ENCODE measurements at regions not wholly inside any gene's neighbourhood (a gene's known extent, or its start where the extent isn't known, plus 50 kb on each side); places are given as distances from the start of the nearest gene placed in this dataset.
A peak's percentile ranks its signal among the peaks of the same experiment; 100 is the strongest.

- H3K4me3 ChIP-seq: no peak overlapping the region
- TF ChIP-seq, protein P1, sequence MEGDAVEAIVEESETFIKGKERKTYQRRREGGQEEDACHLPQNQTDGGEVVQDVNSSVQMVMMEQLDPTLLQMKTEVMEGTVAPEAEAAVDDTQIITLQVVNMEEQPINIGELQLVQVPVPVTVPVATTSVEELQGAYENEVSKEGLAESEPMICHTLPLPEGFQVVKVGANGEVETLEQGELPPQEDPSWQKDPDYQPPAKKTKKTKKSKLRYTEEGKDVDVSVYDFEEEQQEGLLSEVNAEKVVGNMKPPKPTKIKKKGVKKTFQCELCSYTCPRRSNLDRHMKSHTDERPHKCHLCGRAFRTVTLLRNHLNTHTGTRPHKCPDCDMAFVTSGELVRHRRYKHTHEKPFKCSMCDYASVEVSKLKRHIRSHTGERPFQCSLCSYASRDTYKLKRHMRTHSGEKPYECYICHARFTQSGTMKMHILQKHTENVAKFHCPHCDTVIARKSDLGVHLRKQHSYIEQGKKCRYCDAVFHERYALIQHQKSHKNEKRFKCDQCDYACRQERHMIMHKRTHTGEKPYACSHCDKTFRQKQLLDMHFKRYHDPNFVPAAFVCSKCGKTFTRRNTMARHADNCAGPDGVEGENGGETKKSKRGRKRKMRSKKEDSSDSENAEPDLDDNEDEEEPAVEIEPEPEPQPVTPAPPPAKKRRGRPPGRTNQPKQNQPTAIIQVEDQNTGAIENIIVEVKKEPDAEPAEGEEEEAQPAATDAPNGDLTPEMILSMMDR (IDR thresholded peaks at IDR 0.05; ENCODE audit: low read depth, low read length): no peak
- H3K36me3 ChIP-seq: no peaks in the 10 kb centered on the region
- no peak overlapping the region for H3K27ac ChIP-seq
- no peaks in the 10 kb centered on the region for H3K4me1 ChIP-seq (ENCODE audit: low read depth)
- DNase-seq (ENCODE audit: low read depth in 1 of 2, low spot score in 1 of 2): peak in 1 of 2 donors; percentile 16
- H3K9me3 ChIP-seq (ENCODE audit: low read depth): no peaks in the 10 kb centered on the region
- no peaks in the 10 kb centered on the region for H3K27me3 ChIP-seq
Measured at GRCh38 chr9:76557674-76558225, 98.8 kb downstream of the GCNT1 start.

DNA sequence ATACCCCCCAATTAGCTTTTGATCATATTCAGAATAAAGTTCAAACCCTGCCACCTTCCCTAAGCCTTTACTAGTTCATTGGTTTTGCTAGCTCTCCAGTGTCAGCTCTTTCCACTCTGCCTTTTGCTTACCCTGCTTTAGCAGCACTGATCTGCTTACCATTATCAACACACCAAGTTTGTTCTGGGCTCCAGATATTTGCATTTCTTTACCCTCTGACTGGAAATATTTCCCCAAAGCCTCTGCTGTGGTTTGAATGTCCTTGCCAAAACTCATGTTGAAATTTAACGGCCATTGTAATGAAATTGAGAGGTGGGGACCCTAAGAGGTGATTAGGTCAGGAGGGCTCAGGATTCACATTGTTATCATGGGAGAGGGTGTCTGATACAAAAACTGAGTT is 99.5 kb downstream of the GCNT1 start:
- DNase-seq (ENCODE audit: low read depth in 1 of 2, low spot score in 1 of 2): peak in 1 of 2 donors; percentile 53
- H3K27ac ChIP-seq: no peak overlapping the region
- no peaks in the 10 kb centered on the region for H3K27me3 ChIP-seq
- TF ChIP-seq, protein P1 (IDR thresholded peaks at IDR 0.05; ENCODE audit: low read depth, low read length): no peak
- H3K9me3 ChIP-seq (ENCODE audit: low read depth): no peaks in the 10 kb centered on the region
- no peaks in the 10 kb centered on the region for H3K36me3 ChIP-seq
- no peak overlapping the region for H3K4me3 ChIP-seq
- H3K4me1 ChIP-seq (ENCODE audit: low read depth): no peaks in the 10 kb centered on the region

DNA sequence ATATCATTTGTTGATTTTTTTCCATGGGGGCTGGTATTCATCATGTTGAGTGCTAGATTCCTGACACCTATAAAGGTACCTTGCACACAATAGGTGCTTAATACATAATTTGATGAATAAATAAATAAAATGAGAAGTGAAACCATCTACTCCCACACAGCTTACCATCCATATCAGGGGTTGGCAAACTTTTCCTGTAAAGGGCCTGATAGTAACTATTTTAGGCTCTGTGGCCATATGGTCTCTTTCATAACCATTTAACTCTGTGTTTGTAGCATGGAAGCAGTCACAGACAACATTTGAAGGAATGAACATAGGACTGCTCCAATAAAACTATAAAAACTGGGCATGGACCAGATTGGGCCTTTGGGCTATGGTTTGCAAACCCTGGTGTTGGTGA is 100.3 kb downstream of the GCNT1 start:
- Histone ChIP-seq H3K9me3 (ENCODE audit: low read depth) (no peaks in the 10 kb centered on the region), H3K4me1 (ENCODE audit: low read depth) (no peaks in the 10 kb centered on the region), H3K27ac (no peak overlapping the region), H3K36me3 (no peaks in the 10 kb centered on the region), H3K4me3 (no peak overlapping the region), H3K27me3 (no peaks in the 10 kb centered on the region)
- TF ChIP-seq, protein P1 (IDR thresholded peaks at IDR 0.05; ENCODE audit: low read depth, low read length): no peak
- DNase-seq (ENCODE audit: low read depth in 1 of 2, low spot score in 1 of 2): peak in 1 of 2 donors; percentile 36

DNA sequence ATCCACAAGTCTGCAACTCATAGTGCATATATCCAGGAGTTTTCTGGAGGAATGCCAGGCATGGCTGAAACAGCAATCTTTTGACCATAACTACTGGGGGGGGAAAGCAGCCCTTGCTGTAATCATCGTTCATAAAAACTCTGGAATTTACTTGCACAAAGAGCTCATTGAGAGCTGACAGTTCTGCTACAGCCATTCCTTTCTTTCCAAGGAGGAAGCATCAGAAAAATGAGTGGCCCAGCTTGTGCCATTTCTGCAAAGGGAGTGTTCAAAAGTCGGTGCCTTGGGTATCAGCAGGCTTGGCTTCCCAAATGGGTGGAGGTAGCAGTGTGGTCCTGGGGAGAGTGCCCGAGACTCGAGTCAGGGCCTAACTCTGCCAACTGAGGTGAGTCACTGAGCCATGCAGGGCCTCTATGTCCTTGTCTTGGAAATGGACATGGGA is 101.5 kb downstream of the GCNT1 start:
- Histone ChIP-seq H3K27ac (no peak overlapping the region), H3K9me3 (ENCODE audit: low read depth) (no peaks in the 10 kb centered on the region), H3K36me3 (no peaks in the 10 kb centered on the region), H3K4me3 (no peak overlapping the region), H3K4me1 (ENCODE audit: low read depth) (no peaks in the 10 kb centered on the region), H3K27me3 (no peaks in the 10 kb centered on the region)
- TF ChIP-seq, protein P1 (IDR thresholded peaks at IDR 0.05; ENCODE audit: low read depth, low read length): no peak
- peak in 1 of 2 donors; percentile 92 for DNase-seq (ENCODE audit: low read depth in 1 of 2, low spot score in 1 of 2)

DNA sequence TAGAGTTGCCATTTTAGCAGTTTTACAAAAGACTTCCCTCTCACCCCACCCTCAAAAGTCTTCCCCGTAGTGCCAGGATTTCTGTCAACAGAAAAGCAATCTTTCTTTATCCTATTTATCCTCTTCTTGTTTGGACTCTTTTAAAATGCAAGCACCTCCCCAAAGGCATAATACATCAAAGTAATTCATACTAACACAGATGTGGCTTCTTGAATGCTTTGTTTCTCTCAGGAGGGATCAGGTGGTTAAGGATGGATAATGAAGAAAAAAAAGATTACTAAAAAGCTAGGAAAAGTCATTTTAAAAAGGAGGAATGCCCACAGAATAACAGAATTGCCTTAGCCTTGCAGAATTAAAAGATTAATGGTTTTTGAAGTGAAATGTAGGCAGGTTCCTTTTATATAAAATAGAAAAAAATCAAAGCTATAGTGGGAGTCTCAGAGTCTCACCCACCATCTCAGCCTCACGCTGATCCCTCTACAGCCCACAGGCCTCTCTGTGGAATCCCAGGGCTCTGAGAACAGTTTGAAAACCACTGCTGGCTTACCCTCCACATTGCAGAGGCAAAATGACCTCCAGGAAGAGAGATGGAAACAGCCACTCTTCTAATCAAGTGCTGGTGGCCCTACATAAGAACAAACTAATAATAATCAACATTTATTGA is 102.2 kb downstream of the GCNT1 start:
- Histone ChIP-seq H3K4me1 (ENCODE audit: low read depth) (no peaks in the 10 kb centered on the region), H3K27ac (no peak overlapping the region), H3K36me3 (no peaks in the 10 kb centered on the region), H3K4me3 (no peak overlapping the region), H3K9me3 (ENCODE audit: low read depth) (no peaks in the 10 kb centered on the region), H3K27me3 (no peaks in the 10 kb centered on the region)
- TF ChIP-seq, protein P1 (IDR thresholded peaks at IDR 0.05; ENCODE audit: low read depth, low read length): no peak
- DNase-seq (ENCODE audit: low read depth in 1 of 2, low spot score in 1 of 2): no peak

Data from cardiac muscle cell (in vitro differentiated cells and primary cell).